ENCODE measurements at regions not wholly inside any gene's neighbourhood (a gene's known extent, or its start where the extent isn't known, plus 50 kb on each side); places are given as distances from the start of the nearest gene placed in this dataset.

- TF ChIP-seq, protein P1, sequence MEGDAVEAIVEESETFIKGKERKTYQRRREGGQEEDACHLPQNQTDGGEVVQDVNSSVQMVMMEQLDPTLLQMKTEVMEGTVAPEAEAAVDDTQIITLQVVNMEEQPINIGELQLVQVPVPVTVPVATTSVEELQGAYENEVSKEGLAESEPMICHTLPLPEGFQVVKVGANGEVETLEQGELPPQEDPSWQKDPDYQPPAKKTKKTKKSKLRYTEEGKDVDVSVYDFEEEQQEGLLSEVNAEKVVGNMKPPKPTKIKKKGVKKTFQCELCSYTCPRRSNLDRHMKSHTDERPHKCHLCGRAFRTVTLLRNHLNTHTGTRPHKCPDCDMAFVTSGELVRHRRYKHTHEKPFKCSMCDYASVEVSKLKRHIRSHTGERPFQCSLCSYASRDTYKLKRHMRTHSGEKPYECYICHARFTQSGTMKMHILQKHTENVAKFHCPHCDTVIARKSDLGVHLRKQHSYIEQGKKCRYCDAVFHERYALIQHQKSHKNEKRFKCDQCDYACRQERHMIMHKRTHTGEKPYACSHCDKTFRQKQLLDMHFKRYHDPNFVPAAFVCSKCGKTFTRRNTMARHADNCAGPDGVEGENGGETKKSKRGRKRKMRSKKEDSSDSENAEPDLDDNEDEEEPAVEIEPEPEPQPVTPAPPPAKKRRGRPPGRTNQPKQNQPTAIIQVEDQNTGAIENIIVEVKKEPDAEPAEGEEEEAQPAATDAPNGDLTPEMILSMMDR (conservative IDR thresholded peaks at IDR 0.05) = no peak
- TF ChIP-seq ZFX (IDR thresholded peaks at IDR 0.05) = no peak
Measured at GRCh38 chr12:127176804-127177203, 1090.2 kb upstream of the TMEM132C start.
